ENCODE measurements at regions not wholly inside any gene's neighbourhood (a gene's known extent, or its start where the extent isn't known, plus 50 kb on each side); places are given as distances from the start of the nearest gene placed in this dataset.
"Not testable (repeated sequence)": the region's sequence is repeated elsewhere in the genome, so short reads cannot be mapped to it uniquely, and the experiment has no call there.

GRCh38 chr1:83244832-83245231, 754.1 kb downstream of the TTLL7 start:
- H3K36me3 Mint-ChIP-seq (ENCODE audit: low read depth); H3K27ac Mint-ChIP-seq; DNase-seq; ATAC-seq; H3K9me3 Mint-ChIP-seq; H3K4me1 Mint-ChIP-seq; H3K27me3 Mint-ChIP-seq; H3K4me3 Mint-ChIP-seq: not testable (repeated sequence)

- H3K27me3 Mint-ChIP-seq, ATAC-seq, H3K4me1 Mint-ChIP-seq: not testable (repeated sequence)
Observed at GRCh38 chr1:83239568-83239967, 759.4 kb downstream of the TTLL7 start.

DNA sequence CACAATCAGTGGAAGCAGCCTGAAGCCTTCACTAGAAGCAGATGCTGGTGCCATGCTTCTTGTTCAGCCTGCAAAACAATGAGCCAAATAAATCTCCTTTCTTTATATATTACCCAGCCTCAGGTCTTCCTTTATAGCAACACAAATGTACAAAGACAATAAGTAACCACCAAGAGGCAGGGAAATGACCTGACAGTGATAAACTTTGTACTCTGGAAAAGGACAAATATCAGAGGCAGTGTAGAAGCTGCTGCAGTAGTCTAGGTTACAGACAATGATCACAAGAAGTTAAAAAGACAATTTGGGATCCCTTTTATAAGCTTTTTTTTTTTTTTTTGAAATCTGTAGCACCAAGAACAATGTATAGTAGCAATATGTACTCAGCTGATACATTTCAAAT, 760.3 kb downstream of the TTLL7 start:
- H3K27ac Mint-ChIP-seq; H3K36me3 Mint-ChIP-seq (ENCODE audit: low read depth); DNase-seq; H3K9me3 Mint-ChIP-seq; H3K4me1 Mint-ChIP-seq; H3K27me3 Mint-ChIP-seq; ATAC-seq; H3K4me3 Mint-ChIP-seq: not testable (repeated sequence)

More at GRCh38 chr1:83239568-83239967, 759.4 kb downstream of the TTLL7 start:
- H3K36me3 Mint-ChIP-seq (ENCODE audit: low read depth); H3K9me3 Mint-ChIP-seq; DNase-seq; H3K27ac Mint-ChIP-seq; H3K4me3 Mint-ChIP-seq: not testable (repeated sequence)

- not testable (repeated sequence) for H3K9me3 Mint-ChIP-seq; H3K4me3 Mint-ChIP-seq; H3K4me1 Mint-ChIP-seq; H3K27ac Mint-ChIP-seq; ATAC-seq; H3K27me3 Mint-ChIP-seq; DNase-seq; H3K36me3 Mint-ChIP-seq (ENCODE audit: low read depth)
Observed at GRCh38 chr1:83219788-83220187, 779.1 kb downstream of the TTLL7 start.

- not testable (repeated sequence) for H3K27me3 Mint-ChIP-seq; DNase-seq; H3K9me3 Mint-ChIP-seq; H3K36me3 Mint-ChIP-seq (ENCODE audit: low read depth); H3K27ac Mint-ChIP-seq; H3K4me1 Mint-ChIP-seq; H3K4me3 Mint-ChIP-seq; ATAC-seq
Observed at GRCh38 chr1:83218036-83218716, 780.8 kb downstream of the TTLL7 start.

GRCh38 chr1:83214317-83214716, 784.6 kb downstream of the TTLL7 start:
- H3K36me3 Mint-ChIP-seq (ENCODE audit: low read depth), result not testable (repeated sequence)

GRCh38 chr1:83213648-83214047, 785.3 kb downstream of the TTLL7 start:
- ATAC-seq, H3K4me1 Mint-ChIP-seq: not testable (repeated sequence)

More at GRCh38 chr1:83214317-83214716, 784.6 kb downstream of the TTLL7 start:
- not testable (repeated sequence) for H3K27ac Mint-ChIP-seq, H3K4me3 Mint-ChIP-seq, H3K4me1 Mint-ChIP-seq, H3K9me3 Mint-ChIP-seq, ATAC-seq, DNase-seq, H3K27me3 Mint-ChIP-seq

DNA sequence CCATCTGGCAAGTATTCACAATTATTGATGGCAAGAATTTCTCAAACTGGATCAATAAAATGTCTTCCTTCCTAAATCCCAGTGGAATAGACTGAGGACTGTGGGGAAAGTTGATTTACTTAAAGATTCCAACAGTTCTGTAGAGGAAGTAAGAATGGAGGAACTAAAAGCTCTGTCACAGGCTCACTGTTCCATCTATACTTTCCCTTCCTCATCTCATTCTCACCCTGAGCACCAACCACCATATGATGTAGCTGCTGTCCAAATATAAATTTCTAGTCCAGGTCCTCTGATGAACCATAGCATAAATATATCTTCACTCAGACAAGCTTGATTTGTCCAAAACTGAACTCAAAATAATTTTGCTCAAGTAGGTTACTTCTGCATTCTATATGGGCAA, 786.9 kb downstream of the TTLL7 start:
- H3K9me3 Mint-ChIP-seq; H3K36me3 Mint-ChIP-seq (ENCODE audit: low read depth); DNase-seq; H3K27ac Mint-ChIP-seq; H3K4me3 Mint-ChIP-seq; ATAC-seq; H3K4me1 Mint-ChIP-seq; H3K27me3 Mint-ChIP-seq: not testable (repeated sequence)

More at GRCh38 chr1:83213648-83214047, 785.3 kb downstream of the TTLL7 start:
- H3K9me3 Mint-ChIP-seq; H3K36me3 Mint-ChIP-seq (ENCODE audit: low read depth); H3K27me3 Mint-ChIP-seq; H3K27ac Mint-ChIP-seq; DNase-seq; H3K4me3 Mint-ChIP-seq: not testable (repeated sequence)

DNA sequence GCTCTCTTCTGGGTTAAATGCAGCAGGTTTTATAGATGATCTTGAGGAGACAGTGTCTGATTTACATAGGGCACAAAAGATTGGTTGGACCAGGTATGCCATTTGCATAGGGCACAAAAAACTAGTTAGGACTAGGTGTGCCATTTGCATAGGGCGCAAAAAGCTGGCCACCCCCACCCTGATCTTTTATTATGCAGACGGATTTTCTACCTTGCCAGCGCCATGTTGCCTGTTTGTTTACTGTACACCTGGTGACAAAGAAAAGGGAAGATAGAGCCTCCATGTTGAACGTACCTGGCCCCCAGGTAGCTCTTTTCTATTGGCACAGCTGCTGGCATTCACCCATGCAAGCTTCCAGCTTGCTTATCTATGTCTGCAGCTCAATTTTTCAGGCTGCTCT, 790.4 kb downstream of the TTLL7 start:
- not testable (repeated sequence) for DNase-seq; H3K9me3 Mint-ChIP-seq; H3K27me3 Mint-ChIP-seq; H3K27ac Mint-ChIP-seq; H3K4me3 Mint-ChIP-seq; H3K4me1 Mint-ChIP-seq; H3K36me3 Mint-ChIP-seq (ENCODE audit: low read depth); ATAC-seq

GRCh38 chr1:83194610-83195009, 804.3 kb downstream of the TTLL7 start:
- H3K9me3 Mint-ChIP-seq; H3K4me1 Mint-ChIP-seq; H3K27ac Mint-ChIP-seq; H3K4me3 Mint-ChIP-seq; ATAC-seq; H3K27me3 Mint-ChIP-seq; H3K36me3 Mint-ChIP-seq (ENCODE audit: low read depth); DNase-seq: not testable (repeated sequence)

- H3K4me1 Mint-ChIP-seq; ATAC-seq; H3K27ac Mint-ChIP-seq; DNase-seq; H3K27me3 Mint-ChIP-seq; H3K4me3 Mint-ChIP-seq; H3K36me3 Mint-ChIP-seq (ENCODE audit: low read depth): not testable (repeated sequence)
- peaks cover 11% of the 10 kb centered on the region for H3K9me3 Mint-ChIP-seq
Observed at GRCh38 chr1:83182033-83182728, 816.8 kb downstream of the TTLL7 start.

GRCh38 chr1:83180621-83181020, 818.3 kb downstream of the TTLL7 start:
- not testable (repeated sequence) for H3K4me3 Mint-ChIP-seq; H3K4me1 Mint-ChIP-seq; H3K27me3 Mint-ChIP-seq; ATAC-seq; H3K27ac Mint-ChIP-seq; H3K36me3 Mint-ChIP-seq (ENCODE audit: low read depth); DNase-seq
- H3K9me3 Mint-ChIP-seq, result peaks cover 11% of the 10 kb centered on the region

DNA sequence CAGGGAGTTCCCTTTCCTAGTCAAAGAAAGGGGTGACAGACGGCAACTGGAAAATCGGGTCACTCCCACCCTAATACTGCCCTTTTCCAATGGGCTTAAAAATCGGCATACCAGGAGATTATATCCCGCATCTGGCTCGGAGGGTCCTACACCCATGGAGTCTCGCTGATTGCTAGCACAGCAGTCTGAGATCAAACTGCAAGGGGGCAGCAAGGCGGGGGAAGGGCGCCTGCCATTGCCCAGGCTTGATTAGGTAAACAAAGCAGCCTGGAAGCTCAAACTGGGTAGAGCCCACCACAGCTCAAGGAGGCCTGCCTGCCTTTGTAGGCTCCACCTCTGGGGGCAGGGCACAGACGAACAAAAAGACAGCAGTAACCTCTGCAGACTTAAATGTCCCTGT, 831.3 kb downstream of the TTLL7 start:
- H3K27ac Mint-ChIP-seq; ATAC-seq; H3K36me3 Mint-ChIP-seq (ENCODE audit: low read depth): not testable (repeated sequence)

DNA sequence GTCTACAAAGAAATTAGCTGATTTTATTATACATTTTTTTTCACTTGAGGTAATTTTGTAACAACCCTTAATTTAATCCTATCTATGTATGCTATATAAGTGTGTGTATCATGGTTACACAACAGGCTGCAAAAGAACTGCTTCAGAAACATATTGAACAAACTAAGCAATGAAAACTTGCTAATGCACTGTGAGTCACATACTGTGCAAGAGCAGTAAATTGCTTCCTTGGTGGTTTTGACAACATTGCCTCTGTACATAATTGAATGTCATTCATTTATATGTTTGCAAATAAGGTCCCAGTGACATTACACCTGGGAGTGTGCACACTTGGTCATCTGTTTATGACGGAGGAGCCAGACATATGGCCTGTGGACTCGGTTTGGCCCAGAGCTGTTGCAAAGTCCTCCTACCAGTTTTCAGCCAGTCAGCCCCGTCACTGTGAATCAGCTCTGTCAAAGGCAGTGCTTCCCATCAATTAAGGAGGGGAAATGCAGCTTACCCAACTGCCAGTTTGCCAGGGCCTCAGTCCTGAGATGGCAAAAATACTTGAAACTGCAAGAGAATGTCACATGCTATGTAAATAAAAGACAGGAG, 835.0 kb downstream of the TTLL7 start:
- H3K36me3 Mint-ChIP-seq (ENCODE audit: low read depth); ATAC-seq; DNase-seq; H3K4me3 Mint-ChIP-seq; H3K27me3 Mint-ChIP-seq; H3K9me3 Mint-ChIP-seq; H3K27ac Mint-ChIP-seq; H3K4me1 Mint-ChIP-seq: not testable (repeated sequence)

More for the DNA sequence above, 831.3 kb downstream of the TTLL7 start:
- not testable (repeated sequence) for H3K4me1 Mint-ChIP-seq, H3K27me3 Mint-ChIP-seq, H3K9me3 Mint-ChIP-seq, DNase-seq, H3K4me3 Mint-ChIP-seq

DNA sequence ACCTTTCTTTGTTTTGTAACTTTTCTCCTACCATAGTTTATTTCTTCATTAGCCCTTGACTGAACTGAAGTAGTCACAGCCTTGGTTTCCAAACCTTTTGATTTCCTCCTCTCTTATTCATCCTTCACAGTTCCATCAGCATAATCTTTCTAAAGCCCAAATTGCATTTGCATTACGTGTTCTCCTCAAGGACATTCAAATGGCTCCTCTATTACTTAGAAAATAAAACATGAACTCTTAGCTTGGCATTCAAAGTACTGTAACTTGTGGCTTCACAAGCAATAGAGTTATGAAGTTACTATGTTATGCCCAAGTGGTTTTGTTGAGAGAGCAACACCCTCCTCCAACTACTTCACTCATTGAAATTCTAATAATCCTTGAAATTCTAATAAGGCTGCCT, 840.0 kb downstream of the TTLL7 start:
- ATAC-seq; H3K36me3 Mint-ChIP-seq (ENCODE audit: low read depth); DNase-seq; H3K9me3 Mint-ChIP-seq; H3K27me3 Mint-ChIP-seq; H3K27ac Mint-ChIP-seq; H3K4me3 Mint-ChIP-seq; H3K4me1 Mint-ChIP-seq: not testable (repeated sequence)
